Suprapubic skin (tissue), 4 donors: ENCODE measurements at regions not wholly inside any gene's neighbourhood (a gene's known extent, or its start where the extent isn't known, plus 50 kb on each side); places are given as distances from the start of the nearest gene placed in this dataset.
"Not testable (repeated sequence)": the region's sequence is repeated elsewhere in the genome, so short reads cannot be mapped to it uniquely, and the experiment has no call there.

Experiments used
- DNase-seq, 2 donors: peaks; one replicate each; pipeline ENCODE4 v3.0.0-alpha.2; 2019; ENCODE audit warnings: low spot score in 2 of 2
- H3K27ac ChIP-seq: fragments of 200-600 bp; sonication (generic); one replicate; pipeline ENCODE4 v1.5.1; 2019
- H3K27me3 ChIP-seq: fragments of 200-600 bp; sonication (generic); one replicate; pipeline ENCODE4 v1.5.1; 2019
- H3K36me3 ChIP-seq: fragments of 200-600 bp; sonication (generic); one replicate; pipeline ENCODE4 v1.5.1; 2019
- H3K4me1 ChIP-seq: fragments of 200-600 bp; sonication (generic); one replicate; pipeline ENCODE4 v1.5.1; 2019
- H3K4me3 ChIP-seq: fragments of 200-600 bp; sonication (generic); one replicate; pipeline ENCODE4 v1.5.1; 2019; ENCODE audit warnings: mild to moderate bottlenecking
- H3K9me3 ChIP-seq: fragments of 200-600 bp; sonication (generic); one replicate; pipeline ENCODE4 v1.5.1; 2019
- CTCF ChIP-seq, 2 donors: fragments of 200-600 bp in 1 of 2; fragments of 450-650 bp in 1 of 2; sonication (generic) in 1 of 2; IDR thresholded peaks; one replicate each; pipeline ENCODE4 v1.5.1; 2016 to 2019; ENCODE audit warnings: antibody characterized with exemption in 2 of 2, mild to moderate bottlenecking in 1 of 2, moderate library complexity in 1 of 2
- EP300 ChIP-seq: sonication (generic); formaldehyde crosslinking; IDR thresholded peaks from one replicate; pipeline ENCODE4 v1.6.1; 2017; ENCODE audit warnings: antibody characterized with exemption
- POLR2A ChIP-seq, 2 donors: fragments of 450-650 bp; IDR thresholded peaks; one replicate each; pipeline ENCODE4 v1.6.1; 2017; ENCODE audit warnings: antibody characterized with exemption in 2 of 2, mild to moderate bottlenecking in 2 of 2, moderate library complexity in 2 of 2
- POLR2AphosphoS5 ChIP-seq, 3 donors: sonication (generic); formaldehyde crosslinking; IDR thresholded peaks; one replicate each; pipeline ENCODE4 v1.6.1; 2017; ENCODE audit warnings: antibody characterized with exemption in 3 of 3
- WGBS: methylation state at CpG from one replicate; pipeline ENCODE4 v1.1.5; 2018; 5-methylcytosine and 5-hydroxymethylcytosine counted together

GRCh38 chr14:38559711-38560110, 303.8 kb upstream of the CLEC14A start:
- whole genome bisulfite sequencing = 96% methylated on average over 1 of the region's 2 CpGs
- Histone ChIP-seq H3K27me3 (no peaks in the 10 kb centered on the region), H3K36me3 (no peaks in the 10 kb centered on the region), H3K4me1 (no peaks in the 10 kb centered on the region), H3K4me3 (no peak overlapping the region), H3K27ac (no peak overlapping the region), H3K9me3 (peaks cover 7% of the 10 kb centered on the region)
- no peak for DNase-seq
- no peak for TF ChIP-seq EP300
- TF ChIP-seq POLR2AphosphoS5 (IDR thresholded peaks at IDR 0.05) = no peak
- no peak for TF ChIP-seq CTCF (IDR thresholded peaks at IDR 0.05)
- TF ChIP-seq POLR2A (IDR thresholded peaks at IDR 0.05) = no peak

- not testable (repeated sequence) for H3K36me3 ChIP-seq, H3K27me3 ChIP-seq, H3K27ac ChIP-seq, H3K4me3 ChIP-seq, H3K4me1 ChIP-seq, H3K9me3 ChIP-seq, DNase-seq
These were observed 301.5 kb upstream of the CLEC14A start for GRCh38 chr14:38557391-38557790.

- peaks cover 7% of the 10 kb centered on the region for H3K9me3 ChIP-seq
- H3K4me1 ChIP-seq = no peaks in the 10 kb centered on the region
- no peaks in the 10 kb centered on the region for H3K27me3 ChIP-seq
- H3K4me3 ChIP-seq = no peak overlapping the region
- H3K27ac ChIP-seq = no peak overlapping the region
- no peaks in the 10 kb centered on the region for H3K36me3 ChIP-seq
- no peak for DNase-seq
- no peak for TF ChIP-seq CTCF (IDR thresholded peaks at IDR 0.05)
- TF ChIP-seq POLR2A (IDR thresholded peaks at IDR 0.05) = no peak
- TF ChIP-seq POLR2AphosphoS5 (IDR thresholded peaks at IDR 0.05) = no peak
- TF ChIP-seq EP300 = no peak
- whole genome bisulfite sequencing = 47% methylated on average over 1 of the region's 1 CpG
These were observed 300.4 kb upstream of the CLEC14A start for GRCh38 chr14:38556252-38556651.

- H3K4me1 ChIP-seq = no peaks in the 10 kb centered on the region
- TF ChIP-seq POLR2A (IDR thresholded peaks at IDR 0.05) (no peak), POLR2AphosphoS5 (IDR thresholded peaks at IDR 0.05) (no peak), EP300 (no peak), CTCF (IDR thresholded peaks at IDR 0.05) (no peak)
- H3K4me3 ChIP-seq = no peak overlapping the region
- no peaks in the 10 kb centered on the region for H3K36me3 ChIP-seq
- no peak for DNase-seq
- no peak overlapping the region for H3K27ac ChIP-seq
- WGBS = 46% methylated on average over 4 of the region's 4 CpGs
- no peaks in the 10 kb centered on the region for H3K27me3 ChIP-seq
- H3K9me3 ChIP-seq = no peaks in the 10 kb centered on the region
These were observed 298.1 kb upstream of the CLEC14A start for GRCh38 chr14:38554026-38554425.

- Histone ChIP-seq H3K4me3 (no peak overlapping the region), H3K4me1 (no peaks in the 10 kb centered on the region), H3K9me3 (no peaks in the 10 kb centered on the region), H3K36me3 (no peaks in the 10 kb centered on the region), H3K27me3 (no peaks in the 10 kb centered on the region), H3K27ac (no peak overlapping the region)
- TF ChIP-seq CTCF (IDR thresholded peaks at IDR 0.05) (no peak), EP300 (no peak), POLR2A (IDR thresholded peaks at IDR 0.05) (no peak), POLR2AphosphoS5 (IDR thresholded peaks at IDR 0.05) (no peak)
- DNase-seq = no peak
These were observed 297.7 kb upstream of the CLEC14A start for GRCh38 chr14:38553586-38553985.

- no peak for DNase-seq
- Histone ChIP-seq H3K9me3 (no peaks in the 10 kb centered on the region), H3K36me3 (no peaks in the 10 kb centered on the region), H3K27ac (no peak overlapping the region), H3K4me3 (no peak overlapping the region), H3K4me1 (no peaks in the 10 kb centered on the region), H3K27me3 (no peaks in the 10 kb centered on the region)
- 84% methylated on average over 4 of the region's 4 CpGs for WGBS
- TF ChIP-seq CTCF (IDR thresholded peaks at IDR 0.05) (no peak), POLR2AphosphoS5 (IDR thresholded peaks at IDR 0.05) (no peak), EP300 (no peak), POLR2A (IDR thresholded peaks at IDR 0.05) (no peak)
These were observed 293.7 kb upstream of the CLEC14A start for GRCh38 chr14:38549564-38549963.
